ENCODE measurements at regions not wholly inside any gene's neighbourhood (a gene's known extent, or its start where the extent isn't known, plus 50 kb on each side); places are given as distances from the start of the nearest gene placed in this dataset.

DNA sequence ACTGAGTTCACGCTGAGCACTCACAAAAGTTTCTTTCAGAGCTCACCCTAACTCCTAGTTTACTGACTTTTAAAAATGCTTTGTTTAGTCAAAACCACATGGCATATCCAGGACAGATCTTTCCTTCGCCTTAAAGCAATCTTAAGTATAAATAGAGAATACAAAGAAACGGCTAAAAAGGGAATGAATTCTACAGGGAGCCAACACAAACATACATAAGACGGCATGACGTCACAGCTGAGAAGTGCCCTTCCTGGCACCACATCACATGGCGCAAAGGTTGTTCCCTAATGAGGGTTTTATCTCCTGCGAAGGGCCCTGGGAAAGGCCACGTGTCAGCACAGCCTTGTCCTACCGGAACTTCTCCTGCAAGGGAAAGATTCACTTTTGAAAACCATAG, 141.3 kb downstream of the IRX1 start:
- no peak for DNase-seq

- no peak for DNase-seq
Observed at GRCh38 chr5:3738919-3739318, 143.3 kb downstream of the IRX1 start.

DNA sequence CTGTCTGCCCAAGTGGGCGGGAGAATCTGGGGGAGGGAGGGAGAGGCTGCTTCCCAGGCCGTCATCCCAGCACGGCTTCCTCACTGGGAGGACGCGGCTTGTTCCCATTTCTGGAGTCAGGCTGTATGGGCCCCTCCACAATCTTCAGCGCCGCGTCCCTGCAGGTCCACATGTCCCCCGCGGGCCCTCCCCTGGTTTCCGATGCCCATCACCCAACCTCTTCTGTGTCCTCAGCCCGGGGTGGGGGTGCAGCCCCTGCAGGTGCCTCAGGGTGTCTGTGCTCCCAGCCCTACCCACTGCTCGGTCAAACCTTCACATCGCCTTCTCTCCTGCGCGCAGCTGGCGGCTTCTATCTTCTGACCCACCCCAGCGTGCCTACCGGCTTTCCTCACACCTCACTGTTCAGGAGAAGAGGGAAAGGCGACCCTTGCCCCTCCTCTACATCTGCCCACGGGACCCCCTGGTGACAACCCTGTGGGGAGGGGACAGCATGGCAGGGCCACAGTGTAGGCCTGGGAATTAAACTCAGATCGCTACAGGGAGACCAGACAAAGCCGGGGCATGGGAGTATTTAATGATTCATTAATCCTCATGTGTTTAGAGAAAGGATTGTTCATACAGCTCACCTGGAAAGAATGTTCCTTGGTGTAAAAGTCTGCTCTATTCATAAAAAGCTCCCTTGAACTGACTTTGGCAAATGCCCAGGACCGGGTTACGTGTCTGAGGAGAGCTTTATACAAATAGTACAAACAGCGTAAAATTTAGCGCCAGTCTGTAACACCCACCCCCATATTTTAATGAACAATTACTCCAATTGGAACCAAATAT, 145.1 kb downstream of the IRX1 start:
- DNase-seq = no peak

GRCh38 chr5:3741374-3741770, 145.7 kb downstream of the IRX1 start:
- no peak for DNase-seq

DNA sequence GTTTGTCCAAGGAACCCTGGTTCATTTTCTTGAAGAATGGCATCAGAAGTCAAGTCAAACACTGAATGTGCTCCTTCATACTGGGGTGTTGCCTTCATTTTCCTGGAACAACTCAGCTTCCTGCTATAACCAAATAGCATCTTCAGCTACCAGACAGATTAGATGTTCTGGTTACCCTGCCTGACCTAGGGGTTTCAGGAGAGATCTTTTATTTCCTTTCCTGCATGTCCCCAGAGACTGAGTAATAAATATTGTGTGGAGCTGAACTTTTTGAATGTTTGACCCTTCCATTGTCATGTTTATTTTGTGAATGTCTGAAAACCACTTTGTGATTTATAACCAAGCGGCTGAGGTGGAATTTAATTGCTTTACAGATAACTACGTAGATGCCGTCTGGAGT, 147.1 kb downstream of the IRX1 start:
- no peak for DNase-seq

GRCh38 chr5:3751846-3752245, 156.2 kb downstream of the IRX1 start:
- no peak for DNase-seq

DNA sequence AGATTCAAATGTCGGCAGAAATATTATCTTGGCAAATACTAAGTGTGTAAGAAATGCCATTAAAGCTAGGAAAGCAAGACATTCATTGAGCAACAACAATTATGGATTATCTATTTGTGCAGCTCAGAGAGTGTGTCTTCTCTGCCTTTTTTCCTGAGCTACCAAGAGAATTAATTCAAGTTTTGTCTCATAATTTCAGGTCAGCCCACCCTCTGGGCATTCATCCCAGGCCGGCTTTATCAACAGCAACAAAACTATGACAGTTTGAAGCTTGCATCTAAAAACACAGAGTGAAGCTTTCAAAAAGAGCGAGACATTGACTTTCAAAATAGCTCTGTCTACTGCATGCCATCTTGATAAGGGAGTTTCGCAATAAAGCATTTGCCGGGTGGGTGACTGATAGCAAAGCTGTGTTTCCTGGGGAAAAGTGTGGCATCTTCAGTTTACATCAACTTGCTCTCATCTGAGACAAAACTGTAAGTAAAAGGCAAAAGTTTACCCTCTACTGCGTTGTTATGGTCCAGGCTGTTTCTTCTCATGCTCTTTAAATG, 182.4 kb downstream of the IRX1 start:
- no peak for DNase-seq

DNA sequence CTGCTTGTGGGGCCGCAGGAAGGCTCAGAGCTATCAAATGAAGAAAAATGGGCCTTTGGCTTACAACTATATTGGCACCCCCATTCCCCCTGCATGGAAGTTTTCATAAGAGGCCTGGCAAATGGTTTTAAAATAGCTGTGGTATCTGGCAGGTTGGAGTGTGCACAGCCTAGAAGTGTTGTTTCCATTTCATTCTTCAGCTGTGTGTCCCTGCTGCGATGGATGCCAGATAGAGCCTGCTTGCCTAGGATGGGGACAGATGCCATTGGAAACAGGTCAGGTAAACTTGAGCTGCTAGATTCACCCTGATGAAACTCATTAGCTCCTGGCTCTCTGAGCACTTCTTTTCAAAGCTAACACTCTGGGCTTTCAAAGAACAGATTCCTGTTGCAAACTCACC, 183.3 kb downstream of the IRX1 start:
- no peak for DNase-seq

GRCh38 chr5:3780278-3780677, 184.6 kb downstream of the IRX1 start:
- DNase-seq = no peak

- no peak for DNase-seq
Observed at GRCh38 chr5:3780907-3781306, 185.3 kb downstream of the IRX1 start.

GRCh38 chr5:3784854-3785253, 189.2 kb downstream of the IRX1 start:
- DNase-seq = no peak

GRCh38 chr5:3786165-3786564, 190.5 kb downstream of the IRX1 start:
- DNase-seq = no peak

DNA sequence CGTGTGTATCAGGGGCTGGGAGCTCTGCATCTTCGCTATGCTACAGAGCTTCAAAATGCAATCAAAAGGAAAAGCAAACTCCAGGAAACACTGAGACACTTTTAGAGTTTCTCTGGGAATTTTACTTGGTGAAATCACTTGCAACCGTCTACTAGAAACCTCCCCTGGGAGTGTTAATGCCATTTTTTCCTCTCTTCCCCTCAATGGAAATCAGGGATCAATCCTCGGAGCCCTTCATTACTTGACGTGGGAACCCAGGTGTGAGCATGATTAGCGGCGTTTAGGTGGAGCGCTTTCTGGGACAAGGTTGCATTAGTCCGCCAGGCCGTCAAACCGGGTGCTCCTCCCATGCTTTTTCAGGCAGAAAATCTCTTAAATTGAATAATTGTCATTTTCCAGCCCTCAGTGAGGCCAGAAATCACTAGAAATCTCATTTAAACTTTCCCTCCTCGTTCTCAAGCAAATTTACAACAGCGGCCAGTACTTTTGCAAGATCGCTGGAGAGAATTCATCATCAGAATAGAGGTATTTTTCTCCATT, 191.3 kb downstream of the IRX1 start:
- DNase-seq = no peak

DNA sequence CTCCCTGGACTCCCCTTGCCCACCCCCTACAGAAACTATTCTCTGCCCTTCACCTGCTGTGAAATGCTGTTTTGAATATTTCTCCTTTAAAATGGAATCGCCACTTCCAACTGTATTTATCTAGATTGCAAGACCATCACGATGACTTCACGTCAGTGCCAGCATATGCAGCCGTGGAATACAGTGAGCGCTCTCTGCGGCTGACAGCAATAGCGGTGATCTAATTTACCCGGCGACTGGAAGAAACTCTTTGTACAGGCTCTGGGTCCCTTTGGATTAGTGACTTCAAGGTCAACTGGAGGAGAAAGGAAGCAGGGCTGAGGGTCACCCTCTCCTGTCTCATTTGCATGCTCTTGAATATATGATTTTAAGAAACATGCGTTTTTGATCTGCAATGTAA, 192.0 kb downstream of the IRX1 start:
- no peak for DNase-seq

- no peak for DNase-seq
Observed at GRCh38 chr5:3789519-3790193, 194.0 kb downstream of the IRX1 start.

DNA sequence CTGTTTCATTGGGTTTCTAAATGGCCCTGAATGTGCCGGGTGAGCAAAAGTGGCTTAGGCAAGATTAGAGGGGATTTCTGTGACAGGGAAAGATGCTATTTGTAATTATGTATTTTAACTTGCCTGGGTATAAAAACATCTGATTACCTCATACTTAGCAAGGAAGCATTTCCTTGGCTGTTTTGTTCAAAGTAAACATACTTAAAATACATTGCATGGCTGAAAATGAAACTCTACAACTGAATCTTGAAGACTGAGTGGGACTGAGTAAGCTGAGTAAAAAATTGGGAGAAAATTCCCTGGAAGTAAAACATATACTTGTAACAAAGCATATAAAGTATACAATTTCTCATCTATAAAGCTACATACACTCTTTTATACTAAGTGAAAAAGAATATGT, 197.5 kb downstream of the IRX1 start:
- DNase-seq = no peak

GRCh38 chr5:3794611-3795010, 199.0 kb downstream of the IRX1 start:
- DNase-seq = no peak

DNA sequence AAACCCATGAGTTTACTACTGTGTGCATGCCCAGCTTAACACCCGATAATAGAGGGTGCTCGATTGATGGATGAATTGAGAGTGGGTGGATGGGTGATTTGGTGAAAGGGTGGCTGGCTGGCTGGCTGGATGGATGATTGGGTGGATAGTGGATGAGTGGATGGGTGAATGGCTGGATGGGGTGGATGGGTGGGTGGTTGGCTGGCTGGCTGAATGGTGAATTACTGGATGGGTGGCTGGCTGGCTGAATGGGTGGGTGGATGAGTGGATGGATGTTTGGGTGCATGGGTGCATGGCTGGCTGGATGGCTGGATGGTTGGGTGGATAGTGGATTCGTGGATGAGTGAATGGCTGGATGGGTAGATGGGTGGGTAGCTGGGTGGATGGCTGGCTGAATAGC, 201.1 kb downstream of the IRX1 start:
- DNase-seq = no peak

- DNase-seq = no peak
Observed at GRCh38 chr5:3801967-3802366, 206.3 kb downstream of the IRX1 start.

DNA sequence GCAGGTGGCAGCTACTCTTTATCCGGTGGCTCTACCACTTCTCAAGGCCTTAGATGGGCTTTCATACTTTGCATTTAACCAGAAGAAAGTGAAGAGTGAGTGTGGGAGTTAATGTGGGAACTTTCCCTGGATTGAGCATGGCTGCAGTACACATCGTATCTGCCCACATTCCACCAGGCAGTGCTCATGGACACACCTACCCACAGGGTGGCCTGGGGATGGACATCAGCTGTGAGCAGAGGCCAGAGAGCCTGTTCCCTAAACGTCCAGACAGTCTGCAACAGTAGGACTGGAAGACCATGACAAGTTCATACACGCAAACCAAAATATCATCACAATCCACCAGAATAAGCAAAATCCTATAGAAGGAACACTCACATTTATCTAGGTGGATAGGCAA, 213.8 kb downstream of the IRX1 start:
- no peak for DNase-seq

- DNase-seq = no peak
Observed at GRCh38 chr5:3811116-3811515, 215.5 kb downstream of the IRX1 start.

- DNase-seq = no peak
Observed at GRCh38 chr5:3818624-3819023, 223.0 kb downstream of the IRX1 start.

GRCh38 chr5:3825531-3826451, 230.2 kb downstream of the IRX1 start:
- no peak for DNase-seq
